GM12892 (cell line): ENCODE measurements at regions not wholly inside any gene's neighbourhood (a gene's known extent, or its start where the extent isn't known, plus 50 kb on each side); places are given as distances from the start of the nearest gene placed in this dataset.

Experiments used
- POLR2A ChIP-seq: IDR thresholded peaks from 2 replicates; pipeline ENCODE4 v1.6.1; 2011; ENCODE audit warnings: low read depth, low read length, control low read depth
- POLR2AphosphoS5 ChIP-seq: IDR thresholded peaks from 2 replicates; pipeline ENCODE4 v1.6.1; 2011; ENCODE audit warnings: low read depth, low read length, control low read depth

- TF ChIP-seq POLR2AphosphoS5: no peak
- TF ChIP-seq POLR2A: no peak
Observed at GRCh38 chr4:14918336-14918735, 83.9 kb upstream of the CPEB2 start.
